HepG2 (cell line): ENCODE measurements at regions not wholly inside any gene's neighbourhood (a gene's known extent, or its start where the extent isn't known, plus 50 kb on each side); places are given as distances from the start of the nearest gene placed in this dataset.

ENCODE experiments used
- GTF3A ChIP-seq: sonication (generic); formaldehyde crosslinking; conservative IDR thresholded peaks from 2 replicates; pipeline ENCODE4 v1.4.0; 2020; ENCODE audit warnings: mild to moderate bottlenecking, missing genetic modification reagents
- MYNN ChIP-seq: sonication (generic); formaldehyde crosslinking; IDR thresholded peaks from 2 replicates; pipeline ENCODE4 v1.4.0; 2020; ENCODE audit warnings: mild to moderate bottlenecking, low read depth, missing genetic modification reagents
- RAD21 ChIP-seq: fragments of 450-650 bp; formaldehyde crosslinking; IDR thresholded peaks from 2 replicates; pipeline ENCODE4 v1.5.0; 2020; ENCODE audit warnings: mild to moderate bottlenecking

- TF ChIP-seq GTF3A (CRISPR knock-in tag) (no peak), RAD21 (CRISPR knock-in tag) (no peak), MYNN (CRISPR knock-in tag) (no peak)
These were observed 84.8 kb upstream of the KITLG start for GRCh38 chr12:88665071-88665470.
